ENCODE measurements at regions not wholly inside any gene's neighbourhood (a gene's known extent, or its start where the extent isn't known, plus 50 kb on each side); places are given as distances from the start of the nearest gene placed in this dataset.

DNA sequence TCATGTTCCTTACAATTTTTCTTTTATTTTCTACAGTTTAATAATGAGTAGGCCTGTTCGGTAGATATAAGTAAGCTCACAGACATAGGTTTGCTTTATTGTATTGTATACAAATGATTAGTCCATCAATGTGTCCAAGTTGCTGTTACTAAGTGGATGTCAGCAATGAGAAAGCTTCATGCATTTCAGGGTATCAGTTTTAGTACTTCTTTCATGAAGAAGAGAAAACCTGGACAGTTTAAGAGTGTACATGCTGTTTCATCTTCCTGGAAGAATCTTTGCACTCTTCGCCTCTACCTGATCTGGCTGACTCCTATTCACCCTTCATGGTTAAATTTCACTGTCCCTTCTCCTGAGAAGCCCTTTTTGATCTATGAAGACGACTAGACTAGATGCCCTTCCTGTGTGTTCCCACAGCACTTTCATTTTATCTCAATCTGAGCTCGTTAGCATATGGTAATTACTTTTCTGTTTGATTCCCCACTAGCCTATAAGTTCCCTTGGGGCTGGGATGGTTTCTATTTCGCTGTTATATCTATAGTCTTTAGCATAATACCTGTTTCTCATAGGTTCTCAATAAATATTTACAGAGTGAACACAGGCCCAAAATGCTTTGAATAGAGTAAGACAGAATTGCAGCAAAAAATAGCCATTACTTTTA is 70.7 kb downstream of the CETN3 start:
- intact Hi-C loops (cut with DNase I; ENCODE audit: low total_unique reads) = no loop called here
- no peak for DNase-seq (ENCODE audit: low spot score in 2 of 2)
- WGBS, 2 donors = 70 to 71% methylated on average over 5 of the region's 5 CpGs
- no peak overlapping the region for H3K4me3 ChIP-seq (ENCODE audit: low read depth, poor library complexity, severe bottlenecking)
- TF ChIP-seq POLR2A (IDR thresholded peaks at IDR 0.05) = no peak
- TF ChIP-seq, protein P1, sequence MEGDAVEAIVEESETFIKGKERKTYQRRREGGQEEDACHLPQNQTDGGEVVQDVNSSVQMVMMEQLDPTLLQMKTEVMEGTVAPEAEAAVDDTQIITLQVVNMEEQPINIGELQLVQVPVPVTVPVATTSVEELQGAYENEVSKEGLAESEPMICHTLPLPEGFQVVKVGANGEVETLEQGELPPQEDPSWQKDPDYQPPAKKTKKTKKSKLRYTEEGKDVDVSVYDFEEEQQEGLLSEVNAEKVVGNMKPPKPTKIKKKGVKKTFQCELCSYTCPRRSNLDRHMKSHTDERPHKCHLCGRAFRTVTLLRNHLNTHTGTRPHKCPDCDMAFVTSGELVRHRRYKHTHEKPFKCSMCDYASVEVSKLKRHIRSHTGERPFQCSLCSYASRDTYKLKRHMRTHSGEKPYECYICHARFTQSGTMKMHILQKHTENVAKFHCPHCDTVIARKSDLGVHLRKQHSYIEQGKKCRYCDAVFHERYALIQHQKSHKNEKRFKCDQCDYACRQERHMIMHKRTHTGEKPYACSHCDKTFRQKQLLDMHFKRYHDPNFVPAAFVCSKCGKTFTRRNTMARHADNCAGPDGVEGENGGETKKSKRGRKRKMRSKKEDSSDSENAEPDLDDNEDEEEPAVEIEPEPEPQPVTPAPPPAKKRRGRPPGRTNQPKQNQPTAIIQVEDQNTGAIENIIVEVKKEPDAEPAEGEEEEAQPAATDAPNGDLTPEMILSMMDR (IDR thresholded peaks at IDR 0.05) = no peak

DNA sequence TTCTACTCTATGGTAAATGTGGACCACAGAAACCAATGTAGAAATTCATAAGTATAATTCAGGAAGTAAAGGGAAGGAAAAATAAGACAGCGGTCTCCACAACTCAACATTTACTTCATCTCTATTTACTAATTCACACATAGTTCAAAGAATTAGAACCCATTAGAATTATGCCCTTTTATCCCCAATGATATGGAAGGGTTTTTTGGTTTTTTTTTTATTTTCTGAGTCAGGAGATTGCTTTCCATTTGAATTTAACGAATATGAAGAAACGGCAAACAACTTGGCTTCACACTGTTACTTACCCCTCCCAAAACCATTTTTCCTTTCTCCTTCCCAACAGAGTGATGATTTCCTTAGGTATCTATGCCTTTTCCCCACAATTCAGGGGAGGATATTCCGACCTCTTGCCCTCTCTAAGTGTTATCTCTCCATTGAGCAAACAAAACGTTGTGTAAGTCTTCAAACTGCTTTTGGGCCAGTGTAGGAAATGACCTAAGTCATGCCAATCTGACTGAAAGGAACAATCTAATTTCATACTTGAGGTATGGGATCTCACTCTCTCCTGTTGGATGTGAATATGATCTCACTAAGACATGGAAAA is 72.0 kb downstream of the CETN3 start:
- DNase-seq (ENCODE audit: low spot score in 2 of 2) = no peak
- WGBS, 2 donors = 81 to 85% methylated on average over 5 of the region's 5 CpGs
- intact Hi-C loops (cut with DNase I; ENCODE audit: low total_unique reads) = no loop called here
- H3K4me3 ChIP-seq (ENCODE audit: low read depth, poor library complexity, severe bottlenecking) = no peak overlapping the region
- no peak for TF ChIP-seq POLR2A (IDR thresholded peaks at IDR 0.05)
- TF ChIP-seq, protein P1 (IDR thresholded peaks at IDR 0.05) = no peak

DNA sequence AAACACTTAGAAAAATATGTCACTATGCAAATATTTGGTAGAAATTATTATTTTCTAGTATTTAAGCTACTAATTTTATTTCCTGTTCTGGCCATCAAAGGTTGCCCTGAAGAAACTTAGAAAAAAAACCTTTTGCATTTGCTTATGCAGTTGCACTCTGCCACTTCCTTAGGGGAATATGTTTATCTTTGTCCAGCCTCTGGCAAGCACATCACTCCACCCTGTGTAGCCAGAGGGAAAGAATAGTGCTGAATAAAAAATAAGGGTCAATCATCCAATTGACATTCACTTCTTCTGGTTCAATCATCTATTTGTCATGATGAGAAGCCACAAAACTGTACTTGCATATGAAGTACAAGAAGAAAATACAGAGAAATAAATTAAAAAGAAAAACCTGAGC is 72.8 kb downstream of the CETN3 start:
- no peak overlapping the region for H3K4me3 ChIP-seq (ENCODE audit: low read depth, poor library complexity, severe bottlenecking)
- TF ChIP-seq POLR2A (IDR thresholded peaks at IDR 0.05) = no peak
- TF ChIP-seq, protein P1 (IDR thresholded peaks at IDR 0.05) = no peak
- DNase-seq (ENCODE audit: low spot score in 2 of 2) = no peak
- intact Hi-C loops (cut with DNase I; ENCODE audit: low total_unique reads) = no loop called here

DNA sequence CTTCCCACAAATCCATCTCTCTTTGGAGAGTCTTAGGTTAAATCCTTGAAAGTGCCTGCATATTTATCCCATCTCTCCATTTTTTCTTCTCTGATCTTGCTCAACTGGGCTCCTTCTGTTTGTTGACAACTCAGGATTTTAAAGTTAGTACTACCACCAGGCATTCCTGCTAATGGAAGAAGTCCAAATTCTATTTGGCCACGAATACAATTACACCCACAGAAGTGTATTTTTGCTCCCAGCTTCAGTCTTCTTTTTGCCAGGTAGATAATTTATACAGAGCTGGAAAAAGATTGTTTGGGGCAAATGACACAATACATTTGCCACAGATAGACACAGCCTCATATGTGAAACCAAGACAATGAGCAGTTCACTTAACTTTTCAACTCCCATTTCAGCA is 74.8 kb downstream of the CETN3 start:
- H3K4me3 ChIP-seq (ENCODE audit: low read depth, poor library complexity, severe bottlenecking) = no peak overlapping the region
- no peak for TF ChIP-seq POLR2A (IDR thresholded peaks at IDR 0.05)
- TF ChIP-seq, protein P1 (IDR thresholded peaks at IDR 0.05) = no peak
- intact Hi-C loops (cut with DNase I; ENCODE audit: low total_unique reads) = no loop called here
- DNase-seq (ENCODE audit: low spot score in 2 of 2) = no peak
- 21 to 36% methylated on average over 1 of the region's 1 CpG for WGBS, 2 donors

DNA sequence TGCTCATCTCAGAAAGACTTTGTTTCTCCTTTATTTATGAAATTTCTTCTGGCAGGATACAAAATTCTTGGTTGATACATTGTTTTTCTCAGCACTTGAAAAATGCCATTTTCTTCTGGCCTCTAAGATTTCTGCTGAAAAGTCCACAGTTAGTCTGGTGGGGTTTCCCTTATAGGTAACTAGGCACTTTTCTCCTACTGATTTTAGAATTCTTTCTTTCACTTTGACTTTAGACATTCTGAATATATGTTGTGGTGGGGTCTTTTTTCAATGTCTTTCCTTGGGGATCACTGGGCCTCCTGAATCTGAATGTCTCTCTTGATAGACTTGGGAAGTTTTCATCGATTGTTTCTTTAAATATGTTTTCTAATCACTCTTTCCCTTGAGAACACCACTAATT is 79.6 kb downstream of the CETN3 start:
- DNase-seq (ENCODE audit: low spot score in 2 of 2) = no peak
- 91% methylated on average over 1 of the region's 1 CpG for WGBS, 2 donors
- intact Hi-C loops (cut with DNase I; ENCODE audit: low total_unique reads) = no loop called here
- TF ChIP-seq POLR2A (IDR thresholded peaks at IDR 0.05) = no peak
- TF ChIP-seq, protein P1 (IDR thresholded peaks at IDR 0.05) = no peak
- no peak overlapping the region for H3K4me3 ChIP-seq (ENCODE audit: low read depth, poor library complexity, severe bottlenecking)

DNA sequence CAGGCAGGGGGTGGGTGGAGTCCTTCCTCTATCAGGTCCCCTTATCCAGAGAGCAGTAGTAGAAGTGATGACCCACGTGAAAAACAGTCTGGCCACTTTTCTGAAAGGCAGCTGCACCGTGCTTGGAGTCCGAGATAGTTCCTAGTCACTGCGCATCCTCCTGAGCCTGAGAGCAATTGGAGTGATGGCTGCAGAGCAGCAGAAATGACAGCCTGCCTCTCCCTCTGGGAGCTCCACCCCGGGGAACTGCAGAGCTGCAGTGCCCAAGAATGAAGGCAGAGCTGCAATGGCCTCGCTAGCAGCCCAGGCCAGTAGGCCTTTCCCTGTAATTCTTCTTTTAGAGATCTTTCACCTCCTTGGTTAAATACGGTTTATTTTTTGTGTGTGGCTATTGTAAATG is 82.6 kb downstream of the CETN3 start:
- no peak overlapping the region for H3K4me3 ChIP-seq (ENCODE audit: low read depth, poor library complexity, severe bottlenecking)
- no peak for TF ChIP-seq POLR2A (IDR thresholded peaks at IDR 0.05)
- TF ChIP-seq, protein P1 (IDR thresholded peaks at IDR 0.05) = no peak
- DNase-seq (ENCODE audit: low spot score in 2 of 2) = no peak
- intact Hi-C loops (cut with DNase I; ENCODE audit: low total_unique reads) = no loop called here
- WGBS, 2 donors = 71 to 78% methylated on average over 7 of the region's 7 CpGs
